Ishikawa (cell line): ENCODE measurements at regions not wholly inside any gene's neighbourhood (a gene's known extent, or its start where the extent isn't known, plus 50 kb on each side); places are given as distances from the start of the nearest gene placed in this dataset.

Experiments used
- CEBPB ChIP-seq: IDR thresholded peaks from 2 replicates; pipeline ENCODE4 v1.6.1; 2012
- CREB1 ChIP-seq: IDR thresholded peaks from 2 replicates; pipeline ENCODE4 v1.6.1; 2012; ENCODE audit warnings: low read depth
- EP300 ChIP-seq: IDR thresholded peaks from 2 replicates; pipeline ENCODE4 v1.6.1; 2012; ENCODE audit warnings: borderline replicate concordance
- FOXM1 ChIP-seq: IDR thresholded peaks from 2 replicates; pipeline ENCODE4 v1.6.1; 2012; ENCODE audit warnings: low read depth, borderline replicate concordance
- NFIC ChIP-seq: IDR thresholded peaks from 2 replicates; pipeline ENCODE4 v1.6.1; 2012
- RAD21 ChIP-seq: IDR thresholded peaks from 2 replicates; pipeline ENCODE4 v1.6.1; 2012; ENCODE audit warnings: low read depth
- REST ChIP-seq: IDR thresholded peaks from 2 replicates; pipeline ENCODE4 v1.6.1; 2012; ENCODE audit warnings: low read depth, mild to moderate bottlenecking
- TAF1 ChIP-seq: IDR thresholded peaks from 2 replicates; pipeline ENCODE4 v1.6.1; 2012; ENCODE audit warnings: low read depth, mild to moderate bottlenecking
- TCF12 ChIP-seq: IDR thresholded peaks from 2 replicates; pipeline ENCODE4 v1.6.1; 2012; ENCODE audit warnings: low read depth
- YY1 ChIP-seq: IDR thresholded peaks from 2 replicates; pipeline ENCODE4 v1.6.1; 2012; ENCODE audit warnings: low read depth

- TF ChIP-seq TCF12 (no peak), TAF1 (no peak), REST (no peak), CEBPB (no peak), NFIC (no peak), CREB1 (no peak), EP300 (no peak), FOXM1 (no peak), RAD21 (no peak), YY1 (no peak)
Observed at GRCh38 chr20:22801528-22801927, 217.2 kb upstream of the FOXA2 start.
